ENCODE measurements at regions not wholly inside any gene's neighbourhood (a gene's known extent, or its start where the extent isn't known, plus 50 kb on each side); places are given as distances from the start of the nearest gene placed in this dataset.

GRCh38 chr1:87930796-87931195, 602.1 kb downstream of the LMO4 start:
- no peak for DNase-seq (ENCODE audit: low spot score)
- Histone ChIP-seq H3K36me3 (ENCODE audit: control insufficient read depth in 4 of 4, insufficient read depth in 3 of 4, low read depth in 1 of 4, low read length in 3 of 4) (no peaks in the 10 kb centered on the region), H3K27me3 (ENCODE audit: control insufficient read depth in 4 of 4, insufficient read depth in 4 of 4, low read length in 3 of 4) (no peaks in the 10 kb centered on the region), H3K4me3 (ENCODE audit: low read depth in 1 of 3, low read length in 3 of 3) (no peak overlapping the region), H3K9ac (ENCODE audit: low read depth in 1 of 2, low read length in 2 of 2) (no peak overlapping the region), H3K4me1 (ENCODE audit: control insufficient read depth in 4 of 4, insufficient read depth in 4 of 4, low read length in 3 of 4) (peaks cover 0 to 9% (median 2%) of the 10 kb centered on the region in 4 donors), H3K27ac (ENCODE audit: low read depth in 1 of 2, low read length in 2 of 2) (no peak overlapping the region), H3K9me3 (ENCODE audit: control insufficient read depth in 4 of 4, low read length in 3 of 4) (no peaks in the 10 kb centered on the region)
- WGBS, result 90% methylated on average over 1 of the region's 1 CpG
- TF ChIP-seq CTCF (IDR thresholded peaks at IDR 0.05; ENCODE audit: low read depth, low read length, missing input control), result no peak
- no peak for TF ChIP-seq GABPA (IDR thresholded peaks at IDR 0.05 in 1 of 2, conservative IDR thresholded peaks at IDR 0.05 in 1 of 2)
- no peak for TF ChIP-seq HNF4G (IDR thresholded peaks at IDR 0.05)
- no peak for TF ChIP-seq FOXA2 (IDR thresholded peaks at IDR 0.05)
- TF ChIP-seq HNF4A (conservative IDR thresholded peaks at IDR 0.05), result peak in 1 of 2 donors; percentile 17
- no peak for TF ChIP-seq TAF1 (conservative IDR thresholded peaks at IDR 0.05)

- H3K9me3 ChIP-seq (ENCODE audit: control insufficient read depth in 4 of 4, low read length in 3 of 4), result no peaks in the 10 kb centered on the region
- no peak overlapping the region for H3K27ac ChIP-seq (ENCODE audit: low read depth in 1 of 2, low read length in 2 of 2)
- H3K27me3 ChIP-seq (ENCODE audit: control insufficient read depth in 4 of 4, insufficient read depth in 4 of 4, low read length in 3 of 4), result no peaks in the 10 kb centered on the region
- TF ChIP-seq GABPA (IDR thresholded peaks at IDR 0.05 in 1 of 2, conservative IDR thresholded peaks at IDR 0.05 in 1 of 2), result no peak
- TF ChIP-seq FOXA2 (IDR thresholded peaks at IDR 0.05), result no peak
- no peak for TF ChIP-seq YY1 (IDR thresholded peaks at IDR 0.05)
- TF ChIP-seq RXRA (IDR thresholded peaks at IDR 0.05), result no peak
- TF ChIP-seq HNF4G (IDR thresholded peaks at IDR 0.05), result no peak
- TF ChIP-seq SP1 (IDR thresholded peaks at IDR 0.05), result no peak
- TF ChIP-seq MAX (IDR thresholded peaks at IDR 0.05), result no peak
- TF ChIP-seq RAD21 (IDR thresholded peaks at IDR 0.05), result no peak
- TF ChIP-seq ZBTB33 (IDR thresholded peaks at IDR 0.05), result no peak
- no peak for TF ChIP-seq TAF1 (conservative IDR thresholded peaks at IDR 0.05)
- no peak for TF ChIP-seq EGR1 (IDR thresholded peaks at IDR 0.05; ENCODE audit: low read depth in 2 of 2)
- TF ChIP-seq ATF3 (IDR thresholded peaks at IDR 0.05), result no peak
- TF ChIP-seq REST (IDR thresholded peaks at IDR 0.05), result no peak
- TF ChIP-seq NR2F2 (IDR thresholded peaks at IDR 0.05), result no peak
- TF ChIP-seq HNF4A (conservative IDR thresholded peaks at IDR 0.05), result no peak
- no peak for TF ChIP-seq CTCF (IDR thresholded peaks at IDR 0.05; ENCODE audit: low read depth, low read length, missing input control)
- TF ChIP-seq JUND (IDR thresholded peaks at IDR 0.05), result no peak
- no peak for TF ChIP-seq FOXA1 (IDR thresholded peaks at IDR 0.05)
- DNase-seq (ENCODE audit: low spot score), result no peak
- peaks cover 0 to 9% (median 2%) of the 10 kb centered on the region in 4 donors for H3K4me1 ChIP-seq (ENCODE audit: control insufficient read depth in 4 of 4, insufficient read depth in 4 of 4, low read length in 3 of 4)
- no peak overlapping the region for H3K4me3 ChIP-seq (ENCODE audit: low read depth in 1 of 3, low read length in 3 of 3)
- no peak overlapping the region for H3K9ac ChIP-seq (ENCODE audit: low read depth in 1 of 2, low read length in 2 of 2)
- H3K36me3 ChIP-seq (ENCODE audit: control insufficient read depth in 4 of 4, insufficient read depth in 3 of 4, low read depth in 1 of 4, low read length in 3 of 4), result no peaks in the 10 kb centered on the region
- whole genome bisulfite sequencing, result 91% methylated on average over 6 of the region's 6 CpGs
These were observed 604.5 kb downstream of the LMO4 start for GRCh38 chr1:87933171-87933570.
